Spinal cord (tissue), 9 donors: ENCODE measurements at regions not wholly inside any gene's neighbourhood (a gene's known extent, or its start where the extent isn't known, plus 50 kb on each side); places are given as distances from the start of the nearest gene placed in this dataset.

Experiments
- DNase-seq, 6 donors: peaks; one replicate each; pipeline versions ENCODE4 v3.0.0 to v3.0.0-alpha.2; 2013 to 2015; ENCODE audit warnings: low spot score in 6 of 6, low read depth in 4 of 6
- H3K27ac ChIP-seq: one replicate; pipeline ENCODE4 v1.5.1; 2013; ENCODE audit warnings: low read depth, low read length, control low read depth
- H3K27me3 ChIP-seq: one replicate; pipeline ENCODE4 v1.6.1; 2013; ENCODE audit warnings: low read length; ENCODE audit not compliant: control insufficient read depth, insufficient read depth
- H3K36me3 ChIP-seq: one replicate; pipeline ENCODE4 v1.6.1; 2013; ENCODE audit warnings: low read length; ENCODE audit not compliant: control insufficient read depth, insufficient read depth
- H3K4me1 ChIP-seq: one replicate; pipeline ENCODE4 v1.6.1; 2013; ENCODE audit warnings: low read length; ENCODE audit not compliant: control insufficient read depth, insufficient read depth
- H3K4me3 ChIP-seq: one replicate; pipeline ENCODE4 v1.5.1; 2013; ENCODE audit warnings: low read depth, low read length, control low read depth
- H3K9me3 ChIP-seq: one replicate; pipeline ENCODE4 v1.6.1; 2013; ENCODE audit warnings: low read length; ENCODE audit not compliant: control insufficient read depth, insufficient read depth
- WGBS: methylation state at CpG from one replicate; pipeline ENCODE4 v1.1.5; 2013; ENCODE audit warnings: missing lambda C conversion rate; ENCODE audit not compliant: insufficient coverage; 5-methylcytosine and 5-hydroxymethylcytosine counted together
- donor health status: healthy.

DNA sequence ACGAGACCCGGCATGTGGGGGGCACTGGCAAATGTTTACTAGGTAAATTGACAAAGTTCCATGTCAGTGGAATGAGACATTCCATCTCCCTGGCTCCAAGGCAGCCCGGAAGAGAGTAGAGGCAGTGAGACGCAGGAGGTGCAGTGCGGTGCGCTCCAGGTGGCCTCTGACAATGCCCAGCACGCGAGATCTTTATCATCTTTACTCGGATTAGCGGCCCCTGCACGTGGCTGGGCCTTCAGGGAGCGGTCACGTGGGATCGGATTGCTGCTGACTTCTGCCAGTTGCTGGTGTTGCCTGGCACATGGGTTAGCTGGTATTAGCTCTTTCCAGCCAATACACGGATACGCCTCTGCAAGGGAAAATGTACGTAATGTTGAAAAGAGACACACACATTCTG, 151.2 kb upstream of the ALKAL2 start:
- Histone ChIP-seq H3K4me3 (no peak overlapping the region), H3K9me3 (no peaks in the 10 kb centered on the region), H3K27me3 (no peaks in the 10 kb centered on the region), H3K36me3 (no peaks in the 10 kb centered on the region), H3K27ac (no peak overlapping the region), H3K4me1 (peaks cover 20% of the 10 kb centered on the region)
- 73% methylated on average over 13 of the region's 17 CpGs for WGBS
- no peak for DNase-seq

DNA sequence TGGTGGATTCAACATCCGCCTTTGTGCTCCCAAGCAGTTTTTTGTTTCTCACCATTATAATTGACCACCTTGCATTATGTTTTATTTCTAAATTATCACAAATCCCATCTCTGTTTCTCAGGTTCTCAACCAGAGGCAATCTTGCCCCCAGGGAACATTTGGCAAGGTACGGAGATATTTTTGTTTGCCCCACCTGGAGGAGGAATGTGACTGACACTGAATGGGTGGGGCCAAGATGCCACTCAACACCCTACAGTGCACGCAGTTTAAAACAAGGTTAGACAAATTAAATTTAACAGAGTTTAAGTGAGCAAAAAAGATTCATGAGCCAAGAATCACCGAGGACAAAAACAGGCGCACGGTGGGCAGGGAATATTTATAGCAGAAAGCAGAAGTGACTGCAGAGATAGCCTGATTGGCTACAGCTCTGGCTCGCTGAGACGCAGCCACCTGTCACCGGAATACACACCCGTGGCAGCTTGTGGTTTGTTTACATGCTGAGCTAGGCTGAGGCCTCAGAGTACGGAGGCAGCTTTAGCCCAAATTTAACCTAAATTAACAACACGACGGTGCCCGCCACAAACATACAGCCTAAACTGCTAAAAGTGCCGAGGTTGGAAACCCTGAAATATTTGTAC, 150.0 kb upstream of the ALKAL2 start:
- H3K4me1 ChIP-seq, result peaks cover 20% of the 10 kb centered on the region
- H3K4me3 ChIP-seq, result no peak overlapping the region
- 68% methylated on average over 13 of the region's 15 CpGs for WGBS
- no peaks in the 10 kb centered on the region for H3K27me3 ChIP-seq
- H3K27ac ChIP-seq, result no peak overlapping the region
- no peaks in the 10 kb centered on the region for H3K9me3 ChIP-seq
- DNase-seq, result peak in 1 of 6 donors; percentile 62
- no peaks in the 10 kb centered on the region for H3K36me3 ChIP-seq

DNA sequence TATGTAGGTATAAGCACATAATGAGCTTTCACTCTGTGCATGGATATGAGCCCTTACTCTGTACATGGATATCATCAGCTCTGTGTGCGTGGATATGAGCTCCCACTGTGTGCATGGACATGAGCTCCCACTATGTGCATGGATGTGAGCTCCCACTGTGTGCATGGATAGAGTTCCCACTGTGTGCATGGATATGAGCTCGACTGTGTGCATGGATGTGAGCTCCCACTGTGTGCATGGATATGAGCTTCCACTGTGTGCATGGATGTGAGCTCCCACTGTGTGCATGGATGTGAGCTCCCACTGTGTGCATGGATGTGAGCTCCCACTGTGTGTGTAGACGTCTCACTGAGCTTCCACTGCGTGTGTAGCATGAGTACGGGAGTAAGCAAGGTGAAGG, 149.3 kb upstream of the ALKAL2 start:
- H3K27ac ChIP-seq, result no peak overlapping the region
- H3K4me1 ChIP-seq, result peaks cover 20% of the 10 kb centered on the region
- no peaks in the 10 kb centered on the region for H3K36me3 ChIP-seq
- no peak for DNase-seq
- no peaks in the 10 kb centered on the region for H3K9me3 ChIP-seq
- H3K27me3 ChIP-seq, result no peaks in the 10 kb centered on the region
- 92% methylated on average over 2 of the region's 5 CpGs for WGBS
- no peak overlapping the region for H3K4me3 ChIP-seq

DNA sequence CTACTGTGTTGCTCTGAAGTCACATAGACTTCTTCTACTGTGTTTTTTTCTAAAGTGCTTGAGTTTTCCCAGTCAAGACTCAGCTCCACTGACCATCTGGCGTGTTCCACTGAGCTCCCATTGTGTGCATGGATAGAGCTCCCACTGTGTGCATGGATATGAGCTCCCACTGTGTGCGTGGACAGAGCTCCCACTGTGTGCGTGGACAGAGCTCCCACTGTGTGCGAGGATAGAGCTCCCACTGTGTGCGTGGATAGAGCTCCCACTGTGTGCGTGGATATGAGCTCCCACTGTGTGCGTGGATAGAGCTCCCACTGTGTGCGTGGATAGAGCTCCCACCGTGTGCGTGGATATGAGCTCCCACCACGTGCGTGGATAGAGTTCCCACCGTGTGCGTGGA, 148.3 kb upstream of the ALKAL2 start:
- no peak overlapping the region for H3K4me3 ChIP-seq
- WGBS, result 96% methylated on average over 14 of the region's 14 CpGs
- H3K9me3 ChIP-seq, result no peaks in the 10 kb centered on the region
- peaks cover 20% of the 10 kb centered on the region for H3K4me1 ChIP-seq
- H3K36me3 ChIP-seq, result no peaks in the 10 kb centered on the region
- no peaks in the 10 kb centered on the region for H3K27me3 ChIP-seq
- no peak overlapping the region for H3K27ac ChIP-seq
- DNase-seq, result no peak

DNA sequence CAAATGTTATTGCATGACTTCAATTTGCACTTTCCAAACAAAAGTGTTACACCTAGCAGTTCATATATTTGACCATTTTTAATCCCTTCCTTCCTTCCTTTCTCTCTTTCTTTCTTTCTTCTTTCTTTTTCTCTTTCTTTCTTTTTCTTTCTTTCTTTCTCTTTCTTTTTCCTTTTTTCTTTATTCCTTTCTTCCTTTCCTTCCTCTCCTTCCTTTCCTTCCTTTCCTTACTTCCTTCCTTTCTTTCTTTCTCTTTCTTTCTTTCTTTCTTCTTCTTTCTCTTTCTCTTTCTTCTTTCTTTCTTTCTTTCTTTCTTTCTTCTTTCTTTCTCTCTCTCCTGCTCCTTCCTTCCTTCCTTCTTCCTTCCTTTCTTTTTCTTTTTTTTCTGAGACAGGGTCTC, 146.7 kb upstream of the ALKAL2 start:
- Histone ChIP-seq H3K4me3 (no peak overlapping the region), H3K9me3 (no peaks in the 10 kb centered on the region), H3K36me3 (no peaks in the 10 kb centered on the region), H3K27ac (no peak overlapping the region), H3K4me1 (peaks cover 6% of the 10 kb centered on the region), H3K27me3 (no peaks in the 10 kb centered on the region)
- DNase-seq, result no peak

DNA sequence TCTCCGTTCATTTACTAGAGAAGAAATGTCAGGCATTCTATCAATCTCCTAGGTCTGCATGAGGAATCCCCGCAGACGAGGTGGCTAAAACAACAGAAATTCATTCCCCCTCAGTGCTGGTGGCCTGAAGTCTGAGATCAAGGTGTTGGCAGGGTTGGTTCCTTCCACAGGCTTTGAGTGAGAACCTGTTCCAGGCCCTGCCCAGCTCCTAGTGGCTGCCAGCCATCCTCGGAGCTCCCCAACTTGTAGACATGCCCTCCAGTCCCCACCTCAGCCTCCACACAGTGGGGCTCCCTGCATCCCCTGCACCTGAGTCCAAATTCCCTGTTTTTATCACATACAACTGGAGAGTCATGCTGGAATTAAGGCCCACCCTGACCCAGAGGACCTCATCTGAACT, 145.3 kb upstream of the ALKAL2 start:
- H3K4me3 ChIP-seq, result no peak overlapping the region
- H3K9me3 ChIP-seq, result no peaks in the 10 kb centered on the region
- no peak overlapping the region for H3K27ac ChIP-seq
- DNase-seq, result no peak
- WGBS, result 100% methylated on average over 2 of the region's 4 CpGs
- no peaks in the 10 kb centered on the region for H3K4me1 ChIP-seq
- no peaks in the 10 kb centered on the region for H3K36me3 ChIP-seq
- H3K27me3 ChIP-seq, result no peaks in the 10 kb centered on the region

DNA sequence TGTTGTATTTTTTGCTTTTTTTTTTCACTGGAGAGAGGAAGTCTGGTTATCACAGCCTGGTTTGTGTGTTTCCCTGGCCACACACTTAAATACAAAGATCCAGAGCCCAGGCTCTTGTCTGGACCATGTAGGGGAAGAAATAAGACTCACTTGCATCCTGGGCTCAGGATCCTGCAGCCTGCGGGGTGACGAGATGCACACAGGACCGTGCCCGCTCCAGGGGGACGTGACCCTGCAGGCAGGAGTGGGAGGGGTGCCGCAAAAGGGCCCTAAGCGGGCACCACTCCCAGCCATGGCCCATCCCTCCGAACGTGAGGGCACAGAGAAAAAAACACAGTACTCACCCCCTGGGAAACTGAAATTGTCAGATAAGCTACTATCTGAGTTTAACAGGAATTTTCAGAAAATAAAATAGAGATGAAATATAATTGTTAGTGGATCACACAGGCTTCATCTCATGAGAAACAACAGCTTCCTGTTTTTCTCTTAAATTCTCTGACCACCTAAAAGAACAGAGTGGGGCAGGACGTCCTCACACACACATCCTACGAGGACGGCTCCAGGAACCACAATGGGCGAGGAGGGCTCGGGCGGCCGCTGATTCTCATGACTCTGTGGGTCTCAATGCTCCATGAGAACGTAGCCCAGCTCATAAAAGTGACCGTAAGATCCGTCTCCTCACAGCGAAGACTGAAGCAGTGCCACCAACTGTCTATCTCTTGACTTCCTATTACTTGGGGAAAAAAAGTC, 142.6 kb upstream of the ALKAL2 start:
- no peak overlapping the region for H3K4me3 ChIP-seq
- DNase-seq, result no peak
- H3K4me1 ChIP-seq, result no peaks in the 10 kb centered on the region
- H3K36me3 ChIP-seq, result no peaks in the 10 kb centered on the region
- no peaks in the 10 kb centered on the region for H3K27me3 ChIP-seq
- WGBS, result 90% methylated on average over 17 of the region's 20 CpGs
- H3K27ac ChIP-seq, result no peak overlapping the region
- H3K9me3 ChIP-seq, result no peaks in the 10 kb centered on the region

DNA sequence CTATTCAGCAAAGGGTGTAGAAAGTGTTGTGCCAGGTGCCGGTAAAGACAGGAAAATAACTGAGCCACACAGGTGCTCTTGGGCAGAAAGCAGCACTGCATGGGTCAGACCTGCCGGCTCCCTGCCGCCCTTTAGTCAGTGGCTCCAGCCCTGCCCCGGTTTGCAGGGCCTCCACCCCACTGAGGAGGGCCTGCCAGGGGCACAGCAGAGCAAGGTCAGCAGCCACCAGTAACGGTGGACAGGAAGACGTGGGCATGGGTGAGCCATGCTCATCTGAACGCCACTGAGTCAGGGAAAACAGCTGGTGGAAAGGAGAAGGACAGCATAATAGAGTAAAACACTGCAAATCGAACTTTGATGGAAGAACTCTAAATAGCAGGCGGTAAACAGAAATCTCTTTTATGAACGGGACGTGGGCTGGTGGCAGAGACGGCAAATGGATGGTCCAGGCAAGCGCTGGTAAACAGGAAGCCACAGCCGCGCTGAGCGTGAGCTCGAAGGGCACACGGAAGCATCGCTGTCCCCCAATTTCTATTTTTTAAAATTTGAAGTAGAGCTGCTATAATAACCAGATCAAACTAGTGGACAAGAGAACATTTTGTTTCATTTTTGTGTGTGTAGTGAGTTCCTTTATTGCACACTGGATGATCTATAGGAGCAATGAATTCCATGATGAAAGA, 141.8 kb upstream of the ALKAL2 start:
- Histone ChIP-seq H3K36me3 (no peaks in the 10 kb centered on the region), H3K27me3 (no peaks in the 10 kb centered on the region), H3K4me3 (no peak overlapping the region), H3K4me1 (no peaks in the 10 kb centered on the region), H3K27ac (no peak overlapping the region), H3K9me3 (no peaks in the 10 kb centered on the region)
- no peak for DNase-seq
- WGBS, result 86% methylated on average over 13 of the region's 19 CpGs

DNA sequence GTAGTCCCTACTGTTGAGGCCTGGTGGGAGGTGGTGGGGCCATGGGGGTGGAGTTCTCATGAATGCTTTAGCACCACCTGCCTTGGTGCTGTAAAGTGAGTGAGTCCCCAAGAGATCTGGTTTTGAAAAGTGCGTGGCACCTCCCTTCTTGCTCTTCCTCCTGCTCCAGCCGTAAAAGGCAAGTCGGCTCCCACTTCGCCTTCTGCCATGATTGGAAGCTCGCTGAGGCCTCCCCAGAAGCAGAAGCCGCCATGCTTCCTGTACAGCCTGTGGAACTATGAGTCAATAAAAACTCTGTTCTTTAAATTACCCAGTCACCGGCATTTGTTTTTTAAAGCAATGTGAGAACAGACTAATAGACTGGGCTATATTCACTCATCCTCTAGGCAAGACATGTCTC, 141.3 kb upstream of the ALKAL2 start:
- H3K27ac ChIP-seq, result no peak overlapping the region
- no peaks in the 10 kb centered on the region for H3K27me3 ChIP-seq
- no peak for DNase-seq
- no peaks in the 10 kb centered on the region for H3K36me3 ChIP-seq
- 96% methylated on average over 6 of the region's 7 CpGs for WGBS
- H3K9me3 ChIP-seq, result no peaks in the 10 kb centered on the region
- no peak overlapping the region for H3K4me3 ChIP-seq
- no peaks in the 10 kb centered on the region for H3K4me1 ChIP-seq

DNA sequence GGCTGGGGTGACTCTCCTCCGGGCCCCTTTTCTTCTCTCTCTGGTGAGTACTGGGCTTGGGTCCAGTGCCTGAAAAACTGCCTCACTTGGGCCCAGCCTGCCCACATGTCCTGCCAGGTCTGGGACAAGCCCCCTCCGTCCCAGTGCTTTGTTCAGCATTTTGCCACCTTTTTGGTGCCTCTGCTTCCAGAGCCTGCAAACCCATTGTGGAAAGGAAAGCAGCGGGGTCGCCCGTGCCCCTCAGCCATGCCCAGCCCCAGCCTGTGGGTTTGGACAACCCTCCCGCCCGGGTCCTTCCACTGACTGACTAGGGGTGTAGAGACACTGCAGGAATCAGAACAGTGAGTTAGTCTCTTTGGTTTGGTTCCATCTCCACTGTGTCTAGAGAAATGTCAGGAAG, 140.7 kb upstream of the ALKAL2 start:
- no peaks in the 10 kb centered on the region for H3K9me3 ChIP-seq
- no peak overlapping the region for H3K27ac ChIP-seq
- no peak for DNase-seq
- WGBS, result 92% methylated on average over 6 of the region's 7 CpGs
- H3K36me3 ChIP-seq, result no peaks in the 10 kb centered on the region
- H3K27me3 ChIP-seq, result no peaks in the 10 kb centered on the region
- H3K4me1 ChIP-seq, result no peaks in the 10 kb centered on the region
- no peak overlapping the region for H3K4me3 ChIP-seq
